DLD1 (cell line): ENCODE measurements at regions not wholly inside any gene's neighbourhood (a gene's known extent, or its start where the extent isn't known, plus 50 kb on each side); places are given as distances from the start of the nearest gene placed in this dataset.
"Not testable (repeated sequence)": the region's sequence is repeated elsewhere in the genome, so short reads cannot be mapped to it uniquely, and the experiment has no call there.

Experiments used
- in situ Hi-C: cut with HindIII; loops from 2 replicates; pipeline ENCODE4 v1.10.0; 2017; ENCODE audit warnings: low sequenced_read_pairs

GRCh38 chr20:48409055-48409615, 418.7 kb downstream of the PREX1 start:
- in situ Hi-C loops, result no loop called here

- in situ Hi-C loops, result no loop called here
Observed at GRCh38 chr20:48407710-48408109, 420.1 kb downstream of the PREX1 start.

DNA sequence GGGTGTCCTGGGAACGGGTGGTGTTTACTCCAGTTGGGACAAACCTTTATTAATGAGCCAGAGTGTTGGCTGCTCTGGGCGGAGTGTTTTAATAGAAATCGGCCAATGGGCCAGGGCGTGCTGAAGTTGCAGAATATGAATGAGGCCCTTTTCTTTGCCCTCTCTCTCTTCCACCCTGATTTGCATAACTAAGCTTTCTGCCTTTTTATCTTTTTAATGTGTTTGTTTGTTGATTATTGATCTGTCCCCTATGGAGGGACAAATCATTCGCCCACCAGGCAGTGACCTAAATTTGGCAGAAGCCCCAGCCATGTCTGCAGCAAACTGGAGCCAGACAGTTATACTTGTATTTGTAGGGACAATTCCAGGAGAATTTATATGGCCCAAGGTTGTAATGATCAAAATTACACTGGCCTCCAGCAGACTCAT, 420.9 kb downstream of the PREX1 start:
- in situ Hi-C loops, result no loop called here

DNA sequence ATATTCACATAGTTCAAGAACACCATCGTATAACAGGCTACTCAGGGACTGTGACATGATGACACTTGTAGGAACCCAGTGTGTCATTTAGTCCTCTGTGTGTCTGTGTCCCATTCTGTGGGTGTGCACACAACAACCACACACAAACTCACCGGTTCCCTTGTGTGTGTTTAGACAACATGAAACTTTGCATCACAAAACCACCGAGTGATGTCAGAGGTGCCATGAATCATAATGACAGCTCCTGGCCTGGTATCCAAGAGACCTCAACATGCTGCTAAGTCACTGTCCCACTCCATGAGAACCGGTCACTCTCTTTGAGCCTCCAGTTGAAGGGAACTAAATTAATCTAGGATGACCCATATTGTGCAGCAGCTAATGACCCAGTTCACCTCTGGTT, 421.3 kb downstream of the PREX1 start:
- in situ Hi-C loops, result no loop called here

DNA sequence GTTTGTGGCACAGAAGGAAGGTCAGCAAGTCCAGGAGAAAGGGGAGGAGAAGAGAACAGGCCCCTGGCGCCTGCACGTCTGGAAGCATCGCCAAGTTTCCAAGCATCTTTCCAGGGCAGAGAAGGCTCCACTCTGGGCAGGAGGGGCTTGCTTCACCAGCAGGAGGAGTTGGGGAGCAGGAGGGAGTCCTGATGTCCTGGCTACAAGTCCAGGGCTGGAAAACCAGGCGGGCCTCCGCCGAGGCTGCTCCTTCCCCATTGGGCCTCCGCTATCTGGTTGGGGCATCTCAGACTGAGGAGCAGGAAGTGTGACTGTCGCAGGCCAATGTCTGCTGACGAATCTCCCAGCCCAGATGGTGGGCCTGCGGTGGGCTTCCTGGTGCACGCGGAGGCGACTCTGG, 421.9 kb downstream of the PREX1 start:
- in situ Hi-C loops, result no loop called here

DNA sequence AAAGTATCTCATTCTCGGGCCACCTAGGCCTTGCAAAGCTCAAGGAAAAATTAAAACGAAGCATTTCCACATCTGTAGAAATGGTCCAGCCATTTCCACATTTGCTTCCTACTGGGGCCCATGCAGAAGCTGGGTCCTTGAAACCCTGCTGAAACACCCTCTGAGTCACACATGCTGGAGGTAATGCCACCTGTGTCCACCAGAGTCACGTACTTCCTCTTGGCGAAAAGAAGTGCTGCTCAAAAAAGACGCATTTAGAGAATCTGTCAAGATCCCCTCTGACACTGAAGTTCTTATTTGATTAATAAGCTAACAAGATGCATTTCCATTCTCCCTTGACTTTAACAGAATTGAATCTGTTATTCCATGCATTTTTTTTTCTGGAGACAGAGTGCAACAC, 423.2 kb downstream of the PREX1 start:
- in situ Hi-C loops, result no loop called here

GRCh38 chr20:48403167-48403761, 424.5 kb downstream of the PREX1 start:
- in situ Hi-C loops, result no loop called here

DNA sequence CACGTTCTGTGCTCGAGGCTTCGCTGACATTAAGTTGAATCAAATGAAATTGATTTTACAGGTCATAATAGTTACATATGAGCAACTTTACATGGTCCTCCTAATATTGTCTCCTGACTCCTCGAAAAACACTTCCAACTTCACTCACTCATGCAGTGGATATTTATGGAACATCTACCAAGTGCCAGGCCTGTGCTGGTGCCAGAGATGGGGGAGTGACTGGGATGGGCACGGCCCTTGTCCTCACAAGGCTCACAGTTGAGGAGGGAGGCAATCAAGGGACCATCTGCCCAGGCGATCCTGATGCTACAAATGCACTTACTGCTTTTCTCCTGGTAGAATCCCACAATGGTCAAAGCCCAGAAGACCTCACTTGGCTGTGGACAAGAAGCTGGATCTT, 426.4 kb downstream of the PREX1 start:
- in situ Hi-C loops, result no loop called here

- in situ Hi-C loops, result no loop called here
Observed at GRCh38 chr20:48400009-48400408, 427.8 kb downstream of the PREX1 start.

- in situ Hi-C loops, result no loop called here
Observed at GRCh38 chr20:48398506-48399449, 429.0 kb downstream of the PREX1 start.

GRCh38 chr20:48396981-48397861, 430.6 kb downstream of the PREX1 start:
- in situ Hi-C loops, result not testable (repeated sequence)

GRCh38 chr20:48395816-48396546, 431.8 kb downstream of the PREX1 start:
- in situ Hi-C loops, result no loop called here

- in situ Hi-C loops, result no loop called here
Observed at GRCh38 chr20:48394415-48395081, 433.3 kb downstream of the PREX1 start.

DNA sequence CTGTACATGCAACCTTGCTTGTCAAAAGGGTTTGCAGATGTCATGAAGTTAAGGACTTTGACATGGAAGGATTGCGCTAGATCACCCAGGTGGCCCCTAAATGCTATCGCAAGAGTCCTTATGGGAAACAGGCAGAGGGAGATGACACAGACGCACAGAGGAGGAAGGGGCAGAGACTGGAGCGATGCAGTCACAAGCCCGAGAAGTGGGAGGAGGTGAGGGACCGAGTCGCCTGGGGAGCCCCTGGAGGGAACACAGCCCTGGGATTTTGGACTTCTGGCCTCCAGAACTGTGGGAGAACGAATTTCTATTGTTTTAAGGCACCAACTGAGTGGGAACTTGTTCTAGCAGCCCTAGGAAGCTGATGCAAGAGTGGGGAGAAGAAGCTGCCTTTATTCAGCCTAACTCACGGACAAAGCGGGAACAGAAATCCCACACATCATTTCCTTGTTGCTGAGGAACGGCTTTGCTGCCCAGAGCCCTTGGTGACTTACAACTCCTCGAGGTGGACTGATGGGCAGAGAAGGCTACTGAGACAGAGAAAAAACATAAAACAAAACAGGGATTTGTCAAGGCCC, 434.0 kb downstream of the PREX1 start:
- in situ Hi-C loops, result no loop called here

DNA sequence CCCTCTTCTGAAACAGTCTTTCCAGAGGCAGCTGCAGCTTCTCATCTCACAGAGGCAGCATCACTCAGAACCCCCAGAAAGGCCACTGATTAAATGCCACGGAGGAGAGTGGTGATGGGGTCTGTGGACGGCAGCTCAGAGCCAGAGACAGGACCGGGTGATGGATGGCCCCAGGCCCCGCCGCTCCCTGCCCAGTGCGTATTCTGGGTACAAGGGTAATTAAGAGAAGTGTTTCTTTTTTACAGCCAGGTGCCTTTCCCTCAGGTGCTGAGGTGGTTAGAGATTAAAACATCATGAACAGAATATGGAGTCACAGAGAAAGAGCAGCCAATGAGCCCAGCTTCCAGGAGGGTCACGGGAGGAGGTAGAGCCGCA, 434.5 kb downstream of the PREX1 start:
- in situ Hi-C loops, result no loop called here

DNA sequence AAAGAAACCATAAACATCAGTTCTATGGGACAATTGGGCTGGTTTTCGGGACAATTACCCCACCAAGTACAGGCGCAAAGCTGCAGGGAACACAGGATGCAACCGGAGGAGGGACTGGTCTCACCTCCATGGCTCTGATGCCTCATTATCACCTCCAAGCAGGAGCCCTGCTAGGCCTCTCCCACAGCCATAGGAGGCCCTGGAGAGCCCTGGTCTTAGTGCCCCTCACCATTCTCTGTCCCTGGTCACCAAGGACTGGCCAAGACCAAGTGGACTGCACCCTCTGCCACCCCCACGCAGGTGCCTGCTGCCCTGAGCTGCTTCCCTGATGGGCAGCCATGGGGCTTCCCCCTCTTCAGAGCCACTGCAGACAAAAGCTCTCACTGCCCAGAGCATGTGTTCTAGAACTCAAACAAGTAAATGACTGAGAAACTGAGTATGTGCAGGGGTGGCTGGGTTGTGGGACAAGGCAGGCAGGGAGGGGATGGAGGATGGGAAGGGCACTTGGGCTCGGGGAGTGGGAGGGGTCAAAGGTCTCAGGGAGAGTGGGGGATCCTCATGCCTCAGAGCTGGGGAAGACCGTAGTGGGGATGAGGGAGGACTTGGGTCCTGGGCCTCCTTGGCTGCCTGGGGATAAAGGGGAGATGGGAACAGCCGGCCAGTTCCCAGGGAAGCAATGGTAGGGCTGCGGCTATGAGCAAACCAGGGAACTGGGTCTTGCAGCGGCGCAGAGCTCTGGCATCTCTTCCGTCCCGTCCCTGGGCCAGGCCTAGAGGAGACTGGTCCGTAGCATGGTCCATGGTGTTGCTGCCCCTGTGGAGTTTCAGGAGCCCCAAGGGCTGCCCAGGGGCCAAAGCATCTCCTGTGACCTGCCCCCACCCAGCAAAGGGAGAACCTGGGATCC, 435.1 kb downstream of the PREX1 start:
- in situ Hi-C loops, result no loop called here

- in situ Hi-C loops, result no loop called here
Observed at GRCh38 chr20:48390981-48391380, 436.8 kb downstream of the PREX1 start.

GRCh38 chr20:48387675-48388074, 440.1 kb downstream of the PREX1 start:
- in situ Hi-C loops, result no loop called here
